Aorta (tissue), 5 donors: ENCODE measurements at regions not wholly inside any gene's neighbourhood (a gene's known extent, or its start where the extent isn't known, plus 50 kb on each side); places are given as distances from the start of the nearest gene placed in this dataset.

Source experiments
- ATAC-seq: fragments of 200-7000 bp; cut with Tn5 transposase; one replicate; pipeline ENCODE4 v1.9.1; 2022; ENCODE audit warnings: moderate library complexity; ENCODE audit not compliant: low FRiP score
- DNase-seq, 2 donors: peaks; one replicate each; pipeline ENCODE4 v3.0.0-alpha.2; 2020
- H3K27ac ChIP-seq, 2 donors: one replicate each; pipeline ENCODE4 v1.5.1; 2013; ENCODE audit warnings: low read length in 2 of 2, mild to moderate bottlenecking in 2 of 2, moderate library complexity in 2 of 2, control low read depth in 1 of 2, inconsistent platforms in 1 of 2, low read depth in 1 of 2
- H3K27me3 ChIP-seq, 2 donors: one replicate each; pipeline ENCODE4 v1.6.1; 2013; ENCODE audit warnings: control low read depth in 1 of 2, low read length in 1 of 2, mild to moderate bottlenecking in 1 of 2, moderate library complexity in 1 of 2; ENCODE audit not compliant: insufficient read depth in 2 of 2, control insufficient read depth in 1 of 2
- H3K36me3 ChIP-seq, 2 donors: one replicate each; pipeline ENCODE4 v1.6.1; 2013; ENCODE audit warnings: control low read depth in 1 of 2, low read length in 1 of 2, mild to moderate bottlenecking in 1 of 2; ENCODE audit not compliant: insufficient read depth in 2 of 2, control insufficient read depth in 1 of 2
- H3K4me1 ChIP-seq, 2 donors: one replicate each; pipeline ENCODE4 v1.6.1; 2013; ENCODE audit warnings: low read length in 2 of 2, control low read depth in 1 of 2, mild to moderate bottlenecking in 1 of 2, moderate library complexity in 1 of 2; ENCODE audit not compliant: insufficient read depth in 2 of 2, control insufficient read depth in 1 of 2
- H3K4me3 ChIP-seq, 2 donors: one replicate each; pipeline ENCODE4 v1.5.1; 2013; ENCODE audit warnings: low read length in 2 of 2, control low read depth in 1 of 2, mild to moderate bottlenecking in 1 of 2
- H3K9me3 ChIP-seq: one replicate; pipeline ENCODE4 v1.6.1; 2013; ENCODE audit warnings: mild to moderate bottlenecking, low read length; ENCODE audit not compliant: control insufficient read depth
- WGBS, 2 donors: extraction: QIAGEN DNeasy Blood & Tissue Kit; methylation state at CpG; one replicate each; pipeline ENCODE4 v1.1.7; 2013; 5-methylcytosine and 5-hydroxymethylcytosine counted together
- intact Hi-C, 2 donors: fragments of 100-400 bp; cut with DNase I; formaldehyde crosslinking; loops; one replicate each; pipeline versions ENCODE4 v1.14.2 to v1.15.0; 2022
- microRNA-seq, 2 donors: library from miRNA; unstranded; fragments of <30 nt; microRNA quantifications; one replicate each; pipeline ENCODE4 v1.2.0, GENCODE V29; 2020
- donor health status: healthy with polysubstance abuse.
- donor health status: Bipolar disorder and iron deficiency.
- donor health status: DM: no; HTN: no; CAD: no.
- donor health status: DM: no; HTN: no; CAD: no.
- donor health status: DM: yes; HTN: yes; CAD: no.

GRCh38 chr2:134199123-134199522 lies 54.7 kb upstream of the MGAT5 start:
- ATAC-seq (no peak), DNase-seq (no peak)
- Histone ChIP-seq H3K36me3 (no peaks in the 10 kb centered on the region), H3K27me3 (no peaks in the 10 kb centered on the region), H3K4me3 (no peak overlapping the region), H3K9me3 (no peaks in the 10 kb centered on the region), H3K4me1 (peaks cover 4% of the 10 kb centered on the region in 2 donors), H3K27ac (no peak overlapping the region)
- intact Hi-C loops = no loop called here
- 31 to 57% methylated on average over 3 of the region's 3 CpGs for WGBS, 2 donors

DNA sequence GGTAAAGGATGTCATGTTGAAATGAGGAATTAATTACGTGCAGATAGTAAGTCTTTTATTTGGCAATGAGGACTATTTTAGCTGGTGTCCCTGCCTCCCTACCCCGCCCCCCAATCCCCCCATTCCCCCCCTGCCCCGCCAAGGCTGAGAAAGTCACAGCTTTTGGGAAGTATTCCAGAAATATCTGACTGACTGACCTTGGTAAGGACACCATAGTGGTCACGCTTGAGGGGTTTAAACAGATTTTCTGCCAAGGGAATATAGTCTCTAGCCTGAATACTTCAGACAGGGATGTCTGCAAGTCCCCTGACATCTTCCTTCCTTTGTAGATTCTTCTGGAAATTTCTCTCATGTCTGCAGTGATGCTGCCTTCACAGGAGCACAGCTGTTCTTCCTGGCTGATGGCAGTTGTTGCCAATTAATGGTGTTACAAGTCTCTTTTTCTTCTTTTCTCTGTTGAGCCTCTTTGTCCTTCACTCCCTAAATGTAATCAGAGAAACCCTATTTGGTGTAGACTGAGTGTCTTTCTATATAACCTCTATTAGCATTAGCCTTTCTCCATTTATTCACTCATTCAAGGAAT lies 53.7 kb upstream of the MGAT5 start:
- 80 to 95% methylated on average over 4 of the region's 4 CpGs for WGBS, 2 donors
- Histone ChIP-seq H3K27ac (no peak overlapping the region), H3K4me3 (no peak overlapping the region), H3K4me1 (peaks cover 4% of the 10 kb centered on the region in 2 donors), H3K9me3 (no peaks in the 10 kb centered on the region), H3K36me3 (no peaks in the 10 kb centered on the region), H3K27me3 (no peaks in the 10 kb centered on the region)
- intact Hi-C loops = loop anchor here in 1 of 2 donors (10.0 kb wide), 1 partner anchor 315 kb away; no protein-coding TSS in a partner anchor
- ATAC-seq (no peak), DNase-seq (no peak)

DNA sequence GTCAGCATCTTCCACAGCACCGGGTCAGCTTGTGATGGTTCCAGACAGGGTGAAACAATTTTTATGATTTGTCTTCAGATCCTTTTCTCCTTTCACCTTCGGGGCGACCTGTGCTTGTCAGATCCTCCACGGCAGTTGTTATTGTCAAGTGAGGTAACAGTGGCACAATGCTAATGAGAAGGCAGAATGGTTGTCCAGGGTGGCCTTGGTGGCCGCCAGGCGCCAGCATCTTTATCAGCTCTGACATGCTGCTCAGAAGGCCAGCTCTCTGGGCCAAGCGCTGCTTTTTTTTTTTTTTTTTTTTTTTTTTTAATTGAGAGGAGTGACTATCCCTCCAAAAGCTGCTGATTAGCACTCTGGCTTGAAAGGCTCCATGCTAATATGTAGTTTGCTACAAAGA lies 52.3 kb upstream of the MGAT5 start:
- Histone ChIP-seq H3K4me3 (no peak overlapping the region), H3K9me3 (no peaks in the 10 kb centered on the region), H3K4me1 (peaks cover 4% of the 10 kb centered on the region in 2 donors), H3K27ac (no peak overlapping the region), H3K36me3 (no peaks in the 10 kb centered on the region), H3K27me3 (no peaks in the 10 kb centered on the region)
- intact Hi-C loops = loop anchor here in 1 of 2 donors (10.0 kb wide), 1 partner anchor 317 kb away; no protein-coding TSS in a partner anchor
- WGBS, 2 donors = 97 to 98% methylated on average over 7 of the region's 7 CpGs
- ATAC-seq = no peak
- no peak for DNase-seq

DNA sequence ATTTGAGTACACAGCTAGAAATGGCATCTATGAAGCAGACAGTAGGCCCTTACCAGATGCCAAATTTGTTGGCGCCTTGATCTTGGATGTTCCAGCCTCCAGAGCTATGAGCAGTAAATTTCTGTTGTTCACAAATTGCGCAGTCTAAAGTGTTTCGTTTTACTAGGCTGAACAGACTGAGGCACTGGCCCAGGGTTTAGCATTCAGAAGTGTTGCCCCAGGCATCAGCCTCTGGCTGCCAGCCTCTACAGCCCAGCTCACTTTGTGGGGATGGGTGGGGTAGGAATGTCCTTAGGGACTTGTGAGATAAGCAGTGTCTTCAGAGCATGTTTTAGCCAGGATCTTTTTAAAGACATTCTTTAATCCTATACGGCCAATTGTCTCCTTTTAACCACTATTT lies 51.5 kb upstream of the MGAT5 start:
- Histone ChIP-seq H3K27me3 (no peaks in the 10 kb centered on the region), H3K36me3 (no peaks in the 10 kb centered on the region), H3K4me3 (no peak overlapping the region), H3K4me1 (peaks cover 4% of the 10 kb centered on the region in 2 donors), H3K27ac (no peak overlapping the region), H3K9me3 (no peaks in the 10 kb centered on the region)
- ATAC-seq (no peak), DNase-seq (no peak)
- WGBS, 2 donors = 91 to 93% methylated on average over 4 of the region's 4 CpGs
- intact Hi-C loops = loop anchor here in 1 of 2 donors (10.0 kb wide), 1 partner anchor 318 kb away; no protein-coding TSS in a partner anchor

DNA sequence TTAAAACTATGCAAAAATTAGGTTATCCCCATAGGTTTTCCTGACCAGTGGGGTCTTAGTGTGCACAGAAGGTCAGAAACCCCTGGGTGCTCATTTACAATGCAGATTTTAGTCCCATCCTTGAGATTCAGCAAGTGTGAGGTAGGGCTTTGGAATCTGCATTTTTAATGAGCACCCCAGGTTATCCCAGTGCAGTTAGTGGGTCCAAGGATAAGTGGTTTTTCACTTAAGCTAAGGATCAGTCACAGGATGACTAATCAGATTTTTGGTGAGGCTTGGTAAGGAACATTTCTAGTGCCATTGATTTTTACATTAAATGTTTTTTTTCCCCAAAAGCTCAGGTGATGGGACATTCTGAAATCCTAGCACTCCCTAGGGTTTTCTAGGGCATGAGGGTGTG lies 50.7 kb upstream of the MGAT5 start:
- intact Hi-C loops = loop anchor here in 1 of 2 donors (10.0 kb wide), 1 partner anchor 318 kb away; no protein-coding TSS in a partner anchor
- no peaks in the 10 kb centered on the region for H3K36me3 ChIP-seq
- peaks cover 4% of the 10 kb centered on the region in 2 donors for H3K4me1 ChIP-seq
- H3K9me3 ChIP-seq = no peaks in the 10 kb centered on the region
- H3K4me3 ChIP-seq = no peak overlapping the region
- ATAC-seq (no peak), DNase-seq (no peak)
- H3K27me3 ChIP-seq = no peaks in the 10 kb centered on the region
- H3K27ac ChIP-seq = no peak overlapping the region

Small RNAs in the stretch of these regions (microRNA-seq; reads per million reads assigned to microRNA genes)
- gene MIR3679 = 2.0 to 6.0 reads per million in 2 donors
